K562 (cell line): ENCODE measurements at regions not wholly inside any gene's neighbourhood (a gene's known extent, or its start where the extent isn't known, plus 50 kb on each side); places are given as distances from the start of the nearest gene placed in this dataset.

Source experiments
- ATAC-seq: fragments of 200-7000 bp; cut with Tn5 transposase; 3 replicates; pipeline ENCODE4 v1.9.1; 2020; ENCODE audit warnings: moderate library complexity
- BruUV-seq: library from RNA; stranded (reverse); fragments of 400-500 nt; replicated peaks from 2 replicates; lab custom pipeline; 2021; lab: Mats Ljungman, UMichigan
- CTCF ChIA-PET: fragments of 300-600 bp; formaldehyde crosslinking; extraction: SDS; loops from one replicate; lab custom pipeline; 2021; ENCODE audit warnings: low intra/inter-chr PET ratio; lab: Yijun Ruan, JAX
- POLR2A ChIA-PET: fragments of 300-600, 350-650 bp; sonication (Branson Sonifier 250); formaldehyde crosslinking; extraction: SDS; loops from one replicate; lab custom pipeline; 2021; ENCODE audit warnings: antibody characterized with exemption, inconsistent platforms; lab: Yijun Ruan, JAX
- DNase-seq, 4 experiments: peaks; one replicate each; pipeline versions ENCODE4 v3.0.0 to v3.0.0-alpha.2; 2011 to 2018; ENCODE audit warnings: low spot score in 3 of 4, mixed read lengths in 3 of 4; ENCODE audit errors: extremely low read depth in 1 of 4
- FAIRE-seq: peaks from 2 replicates; lab custom pipeline; 2011; peaks lifted over from hg19 to GRCh38; lab: Jason Lieb, UNC
- H2AFZ ChIP-seq: 2 replicates; pipeline ENCODE4 v1.6.0; 2011; ENCODE audit warnings: low read depth, low read length, control low read depth, inconsistent platforms
- H3K27ac ChIP-seq: fragments of 200-600 bp; 3 replicates; pipeline ENCODE4 v1.8.0; 2011; ENCODE audit warnings: low read depth, mild to moderate bottlenecking, control low read depth, inconsistent platforms, low read length, moderate library complexity, mixed read lengths; ENCODE audit errors: extremely low read depth
- H3K27me3 ChIP-seq, 2 experiments: fragments of 300-600 bp in 1 of 2; 2 replicates in 1 of 2; 3 replicates in 1 of 2; pipeline versions ENCODE4 v1.6.0 to v1.8.0; 2011; ENCODE audit warnings: inconsistent platforms in 2 of 2, low read length in 2 of 2, mild to moderate bottlenecking in 1 of 2, mixed read lengths in 1 of 2, moderate library complexity in 1 of 2; ENCODE audit not compliant: control insufficient read depth in 2 of 2, insufficient read depth in 2 of 2
- H3K36me3 ChIP-seq: fragments of 300-600 bp; 3 replicates; pipeline ENCODE4 v1.8.0; 2011; ENCODE audit warnings: mild to moderate bottlenecking, low read length, inconsistent platforms; ENCODE audit not compliant: control insufficient read depth, insufficient read depth
- H3K4me1 ChIP-seq, 2 experiments: fragments of 200-600 bp in 1 of 2; replicated peaks in 1 of 2; 2 replicates in 1 of 2; 3 replicates in 1 of 2; pipeline versions ENCODE4 v1.5.1 to v1.8.0; 2011; ENCODE audit warnings: inconsistent platforms in 2 of 2, low read length in 2 of 2, mild to moderate bottlenecking in 1 of 2, mixed read lengths in 1 of 2, moderate library complexity in 1 of 2; ENCODE audit not compliant: control insufficient read depth in 2 of 2, insufficient read depth in 2 of 2
- H3K4me2 ChIP-seq: 2 replicates; pipeline ENCODE4 v1.6.1; 2011; ENCODE audit warnings: low read length, control low read depth, inconsistent platforms, mixed read lengths; ENCODE audit not compliant: insufficient read depth
- H3K4me3 ChIP-seq: fragments of 200-600 bp; sonication (generic), shearing (Covaris generic); 2 replicates; pipeline ENCODE4 v1.5.1; 2016; ENCODE audit warnings: control low read depth, inconsistent platforms
- H3K79me2 ChIP-seq: fragments of 200-600 bp; 3 replicates; pipeline ENCODE4 v1.8.0; 2011; ENCODE audit warnings: low read length, inconsistent platforms; ENCODE audit not compliant: control insufficient read depth, insufficient read depth
- H3K9ac ChIP-seq, 2 experiments: 2 replicates each; pipeline versions ENCODE4 v1.6.0 to v1.6.1; 2011; ENCODE audit warnings: low read depth in 2 of 2, low read length in 2 of 2, control low read depth in 1 of 2, inconsistent platforms in 1 of 2, mild to moderate bottlenecking in 1 of 2, mixed read lengths in 1 of 2; ENCODE audit not compliant: insufficient read depth in 1 of 2
- H3K9me1 ChIP-seq: one replicate; pipeline ENCODE4 v1.6.0; 2011; ENCODE audit warnings: inconsistent platforms, mild to moderate bottlenecking, low read length, moderate library complexity; ENCODE audit not compliant: control insufficient read depth, insufficient read depth
- H3K9me3 ChIP-seq: replicated peaks from 2 replicates; pipeline ENCODE4 v1.5.1; 2011; ENCODE audit warnings: low read depth, low read length, inconsistent platforms; ENCODE audit not compliant: control insufficient read depth, insufficient read depth
- H4K20me1 ChIP-seq: replicated peaks from 2 replicates; pipeline ENCODE4 v1.6.1; 2011; ENCODE audit warnings: low read length, inconsistent platforms, mixed read lengths; ENCODE audit not compliant: control insufficient read depth, insufficient read depth
- SAFB ChIP-seq: fragments of 200-400 bp; formaldehyde crosslinking; IDR thresholded peaks from 2 replicates; pipeline ENCODE4 v1.6.1; 2017; ENCODE audit warnings: low read depth, low read length, borderline replicate concordance
- TAF7 ChIP-seq: fragments of 450-650 bp; IDR thresholded peaks from 2 replicates; pipeline ENCODE4 v1.6.1; 2016; ENCODE audit warnings: missing genetic modification characterization, missing compliant biosample characterization
- WGBS: fragments of 100-300 bp; shearing (Covaris generic); methylation state at CpG from one replicate; pipeline ENCODE4 v1.1.6; 2016; ENCODE audit warnings: low coverage, mixed read lengths; ENCODE audit not compliant: insufficient coverage; ENCODE audit errors: missing lambda C conversion rate; 5-methylcytosine and 5-hydroxymethylcytosine counted together
- in situ Hi-C: fragments of 300-500 bp; cut with MboI; formaldehyde crosslinking; loops from 4 replicates; pipeline ENCODE4 v1.15.0; 2018; ENCODE audit warnings: inconsistent platforms, mixed read lengths
- intact Hi-C: fragments of 100-400 bp; cut with micrococcal nuclease; formaldehyde crosslinking; loops from 2 replicates; pipeline ENCODE4 v1.14.2; 2022
- TF ChIP-seq, protein P1 (sequence below): fragments of 200-800 bp; sonication (Bioruptor generic); IDR thresholded peaks from 2 replicates; pipeline ENCODE4 v1.6.1; 2017; ENCODE audit warnings: missing genetic modification characterization, missing compliant biosample characterization
- TF ChIP-seq, protein P2 (sequence below): sonication (generic); formaldehyde crosslinking; IDR thresholded peaks from 2 replicates; pipeline ENCODE4 v1.8.1; 2023; ENCODE audit warnings: mild to moderate bottlenecking, missing genetic modification reagents, moderate library complexity

DNA sequence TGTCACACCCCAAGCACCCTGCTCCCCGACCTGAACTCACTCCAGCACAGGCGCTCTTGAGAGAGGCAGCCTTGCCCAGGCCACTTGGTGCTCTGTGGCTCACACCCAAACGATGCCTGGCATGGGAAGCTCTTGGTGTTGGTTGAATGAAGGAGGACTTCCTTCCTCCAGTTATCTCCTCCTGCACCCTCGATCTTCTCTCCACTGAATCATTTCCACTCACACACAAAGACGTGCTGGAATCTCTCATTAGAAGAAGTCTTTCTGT is 90.5 kb upstream of the TRIM2 start:
- TF ChIP-seq SAFB (no peak), TAF7 (tag) (no peak)
- TF ChIP-seq, protein P1, sequence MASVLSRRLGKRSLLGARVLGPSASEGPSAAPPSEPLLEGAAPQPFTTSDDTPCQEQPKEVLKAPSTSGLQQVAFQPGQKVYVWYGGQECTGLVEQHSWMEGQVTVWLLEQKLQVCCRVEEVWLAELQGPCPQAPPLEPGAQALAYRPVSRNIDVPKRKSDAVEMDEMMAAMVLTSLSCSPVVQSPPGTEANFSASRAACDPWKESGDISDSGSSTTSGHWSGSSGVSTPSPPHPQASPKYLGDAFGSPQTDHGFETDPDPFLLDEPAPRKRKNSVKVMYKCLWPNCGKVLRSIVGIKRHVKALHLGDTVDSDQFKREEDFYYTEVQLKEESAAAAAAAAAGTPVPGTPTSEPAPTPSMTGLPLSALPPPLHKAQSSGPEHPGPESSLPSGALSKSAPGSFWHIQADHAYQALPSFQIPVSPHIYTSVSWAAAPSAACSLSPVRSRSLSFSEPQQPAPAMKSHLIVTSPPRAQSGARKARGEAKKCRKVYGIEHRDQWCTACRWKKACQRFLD = no peak
- TF ChIP-seq, protein P2, sequence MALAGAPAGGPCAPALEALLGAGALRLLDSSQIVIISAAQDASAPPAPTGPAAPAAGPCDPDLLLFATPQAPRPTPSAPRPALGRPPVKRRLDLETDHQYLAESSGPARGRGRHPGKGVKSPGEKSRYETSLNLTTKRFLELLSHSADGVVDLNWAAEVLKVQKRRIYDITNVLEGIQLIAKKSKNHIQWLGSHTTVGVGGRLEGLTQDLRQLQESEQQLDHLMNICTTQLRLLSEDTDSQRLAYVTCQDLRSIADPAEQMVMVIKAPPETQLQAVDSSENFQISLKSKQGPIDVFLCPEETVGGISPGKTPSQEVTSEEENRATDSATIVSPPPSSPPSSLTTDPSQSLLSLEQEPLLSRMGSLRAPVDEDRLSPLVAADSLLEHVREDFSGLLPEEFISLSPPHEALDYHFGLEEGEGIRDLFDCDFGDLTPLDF (CRISPR knock-in tag) = no peak
- Histone ChIP-seq H3K27ac (no peak overlapping the region), H3K9ac (no peak overlapping the region), H2AFZ (no peak overlapping the region), H3K9me3 (no peaks in the 10 kb centered on the region), H3K36me3 (no peaks in the 10 kb centered on the region), H3K27me3 (peaks cover 20 to 46% of the 10 kb centered on the region in 2 experiments), H3K4me2 (no peak overlapping the region), H3K4me1 (no peaks in the 10 kb centered on the region), H3K4me3 (no peak overlapping the region), H3K79me2 (no peaks in the 10 kb centered on the region), H3K9me1 (no peaks in the 10 kb centered on the region), H4K20me1 (no peaks in the 10 kb centered on the region)
- no TSS peak for BruUV-seq
- FAIRE-seq = no peak
- 0% methylated on average over 5 of the region's 5 CpGs for WGBS
- ChIA-PET POLR2A (no interaction called here), CTCF (interaction anchor here (0.6 kb wide), 1 partner anchor 445 kb away, joined by 3 read pairs; no protein-coding TSS in a partner anchor)
- in situ Hi-C loops (no loop called here), intact Hi-C loops (no loop called here)
- ATAC-seq = no peak
- no peak for DNase-seq
